ENCODE measurements at regions not wholly inside any gene's neighbourhood (a gene's known extent, or its start where the extent isn't known, plus 50 kb on each side); places are given as distances from the start of the nearest gene placed in this dataset.

- no peak for DNase-seq (ENCODE audit: low read depth)
- TF ChIP-seq CTCF (IDR thresholded peaks at IDR 0.05; ENCODE audit: insufficient read depth, low read depth, low read length): no peak
- H3K4me3 ChIP-seq (ENCODE audit: low read depth, low read length): no peak overlapping the region
Observed at GRCh38 chr5:44252545-44252944, 136.7 kb downstream of the FGF10 start.

GRCh38 chr5:44246986-44247385 lies 142.2 kb downstream of the FGF10 start:
- H3K4me3 ChIP-seq (ENCODE audit: low read depth, low read length): no peak overlapping the region
- DNase-seq (ENCODE audit: low read depth): no peak

GRCh38 chr5:44245935-44246334 lies 143.3 kb downstream of the FGF10 start:
- no peak for DNase-seq (ENCODE audit: low read depth)
- TF ChIP-seq CTCF (IDR thresholded peaks at IDR 0.05; ENCODE audit: insufficient read depth, low read depth, low read length): no peak
- H3K4me3 ChIP-seq (ENCODE audit: low read depth, low read length): no peak overlapping the region

More at GRCh38 chr5:44246986-44247385, 142.2 kb downstream of the FGF10 start:
- TF ChIP-seq CTCF (IDR thresholded peaks at IDR 0.05; ENCODE audit: insufficient read depth, low read depth, low read length): no peak

- no peak for TF ChIP-seq CTCF (IDR thresholded peaks at IDR 0.05; ENCODE audit: insufficient read depth, low read depth, low read length)
- H3K4me3 ChIP-seq (ENCODE audit: low read depth, low read length): no peak overlapping the region
- DNase-seq (ENCODE audit: low read depth): no peak
Observed at GRCh38 chr5:44242791-44243190, 146.4 kb downstream of the FGF10 start.

GRCh38 chr5:44236040-44236439 lies 153.2 kb downstream of the FGF10 start:
- no peak for TF ChIP-seq CTCF (IDR thresholded peaks at IDR 0.05; ENCODE audit: insufficient read depth, low read depth, low read length)
- no peak for DNase-seq (ENCODE audit: low read depth)
- no peak overlapping the region for H3K4me3 ChIP-seq (ENCODE audit: low read depth, low read length)

GRCh38 chr5:44233691-44234090 lies 155.5 kb downstream of the FGF10 start:
- TF ChIP-seq CTCF (IDR thresholded peaks at IDR 0.05; ENCODE audit: insufficient read depth, low read depth, low read length): no peak
- DNase-seq (ENCODE audit: low read depth): no peak
- H3K4me3 ChIP-seq (ENCODE audit: low read depth, low read length): no peak overlapping the region

Data from fibroblast of villous mesenchyme (primary cell).